ENCODE measurements at regions not wholly inside any gene's neighbourhood (a gene's known extent, or its start where the extent isn't known, plus 50 kb on each side); places are given as distances from the start of the nearest gene placed in this dataset.

GRCh38 chr4:188869581-188869980 is 730.3 kb downstream of the TRIML1 start:
- Mint-ChIP-seq H3K4me1 (ENCODE audit: unreplicated experiment) (peaks cover 3% of the 10 kb centered on the region), H3K4me3 (ENCODE audit: unreplicated experiment) (no peak overlapping the region), H3K36me3 (ENCODE audit: unreplicated experiment) (no peaks in the 10 kb centered on the region), H3K9me3 (ENCODE audit: unreplicated experiment) (peaks cover 4% of the 10 kb centered on the region), H3K27ac (ENCODE audit: unreplicated experiment) (no peak overlapping the region), H3K27me3 (ENCODE audit: unreplicated experiment) (no peaks in the 10 kb centered on the region)
- no peak for DNase-seq (ENCODE audit: extremely low spot score, unreplicated experiment)
- TF ChIP-seq CTCF (IDR thresholded peaks at IDR 0.05) = no peak

DNA sequence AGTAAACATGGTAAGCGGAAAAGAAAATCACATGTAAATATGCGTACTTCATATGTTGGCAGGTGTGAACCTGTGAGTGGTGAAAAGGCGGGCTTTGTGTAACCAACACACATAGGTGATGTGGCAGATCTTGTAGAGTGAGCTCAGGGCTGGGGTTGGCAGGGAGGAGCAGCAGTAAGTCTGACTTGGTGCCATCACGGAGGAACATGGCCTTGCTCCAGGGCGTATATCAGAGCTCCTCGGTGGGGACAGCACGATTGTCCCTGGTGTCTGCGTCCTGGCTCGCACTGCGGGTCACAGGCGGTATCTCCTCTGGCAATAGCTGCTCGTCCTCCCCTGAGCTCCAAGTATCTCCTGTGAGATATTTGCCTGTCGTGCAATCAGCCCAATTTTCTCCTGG is 733.6 kb downstream of the TRIML1 start:
- no peaks in the 10 kb centered on the region for H3K27me3 Mint-ChIP-seq (ENCODE audit: unreplicated experiment)
- no peak for TF ChIP-seq CTCF (IDR thresholded peaks at IDR 0.05)
- H3K4me1 Mint-ChIP-seq (ENCODE audit: unreplicated experiment) = peaks cover 3% of the 10 kb centered on the region
- H3K9me3 Mint-ChIP-seq (ENCODE audit: unreplicated experiment) = peaks cover 4% of the 10 kb centered on the region
- no peak for DNase-seq (ENCODE audit: extremely low spot score, unreplicated experiment)
- no peak overlapping the region for H3K4me3 Mint-ChIP-seq (ENCODE audit: unreplicated experiment)
- no peaks in the 10 kb centered on the region for H3K36me3 Mint-ChIP-seq (ENCODE audit: unreplicated experiment)
- no peak overlapping the region for H3K27ac Mint-ChIP-seq (ENCODE audit: unreplicated experiment)

DNA sequence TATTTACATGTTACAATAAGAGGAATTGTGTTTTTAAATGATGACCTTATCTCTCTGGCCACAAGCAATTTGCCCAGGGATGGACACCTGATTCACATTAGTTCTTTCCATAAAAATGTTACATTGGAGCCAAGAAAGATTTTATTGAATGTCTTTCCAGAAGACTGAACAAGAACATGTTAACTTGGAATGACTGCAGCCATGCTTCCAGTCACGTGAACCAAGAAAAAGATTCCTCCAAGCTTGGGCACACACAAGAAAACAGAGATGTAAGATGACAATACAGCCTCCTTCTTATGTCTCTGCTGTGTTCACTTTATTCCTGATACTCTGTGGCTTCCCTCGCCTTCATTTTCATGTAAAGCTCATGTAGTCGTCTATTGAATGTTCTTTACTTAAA is 737.6 kb downstream of the TRIML1 start:
- Mint-ChIP-seq H3K36me3 (ENCODE audit: unreplicated experiment) (no peaks in the 10 kb centered on the region), H3K4me1 (ENCODE audit: unreplicated experiment) (no peaks in the 10 kb centered on the region), H3K4me3 (ENCODE audit: unreplicated experiment) (no peak overlapping the region), H3K27me3 (ENCODE audit: unreplicated experiment) (no peaks in the 10 kb centered on the region), H3K27ac (ENCODE audit: unreplicated experiment) (no peak overlapping the region), H3K9me3 (ENCODE audit: unreplicated experiment) (peaks cover 4% of the 10 kb centered on the region)
- no peak for TF ChIP-seq CTCF (IDR thresholded peaks at IDR 0.05)
- DNase-seq (ENCODE audit: extremely low spot score, unreplicated experiment) = no peak

DNA sequence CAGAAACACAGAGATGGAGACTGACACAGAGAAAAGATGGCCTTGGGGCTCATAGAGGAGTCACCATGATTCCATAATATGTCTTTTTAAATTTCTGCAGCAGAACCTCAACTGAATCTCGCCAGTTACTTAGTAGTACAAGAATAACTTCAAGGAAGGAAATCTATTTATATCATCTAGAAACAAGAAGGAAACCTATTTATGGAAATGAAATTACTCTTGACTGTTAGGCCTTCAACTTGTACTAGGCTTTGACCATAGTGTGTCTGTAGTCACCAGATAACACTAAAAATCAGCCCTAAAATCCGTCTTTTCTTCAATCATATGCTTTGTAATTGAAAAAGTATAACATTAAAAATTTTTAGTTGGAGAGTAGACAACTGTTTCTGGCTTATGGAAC is 740.4 kb downstream of the TRIML1 start:
- Mint-ChIP-seq H3K27ac (ENCODE audit: unreplicated experiment) (no peak overlapping the region), H3K36me3 (ENCODE audit: unreplicated experiment) (no peaks in the 10 kb centered on the region), H3K27me3 (ENCODE audit: unreplicated experiment) (no peaks in the 10 kb centered on the region), H3K4me3 (ENCODE audit: unreplicated experiment) (no peak overlapping the region), H3K9me3 (ENCODE audit: unreplicated experiment) (no peaks in the 10 kb centered on the region), H3K4me1 (ENCODE audit: unreplicated experiment) (no peaks in the 10 kb centered on the region)
- DNase-seq (ENCODE audit: extremely low spot score, unreplicated experiment) = no peak
- no peak for TF ChIP-seq CTCF (IDR thresholded peaks at IDR 0.05)

- no peaks in the 10 kb centered on the region for H3K36me3 Mint-ChIP-seq (ENCODE audit: unreplicated experiment)
- no peak for DNase-seq (ENCODE audit: extremely low spot score, unreplicated experiment)
Observed at GRCh38 chr4:188887905-188888304, 748.7 kb downstream of the TRIML1 start.

More at GRCh38 chr4:188887905-188888304, 748.7 kb downstream of the TRIML1 start:
- no peak overlapping the region for H3K27ac Mint-ChIP-seq (ENCODE audit: unreplicated experiment)
- no peak overlapping the region for H3K4me3 Mint-ChIP-seq (ENCODE audit: unreplicated experiment)
- TF ChIP-seq CTCF (IDR thresholded peaks at IDR 0.05) = no peak
- H3K27me3 Mint-ChIP-seq (ENCODE audit: unreplicated experiment) = no peaks in the 10 kb centered on the region
- peaks cover 5% of the 10 kb centered on the region for H3K9me3 Mint-ChIP-seq (ENCODE audit: unreplicated experiment)
- no peaks in the 10 kb centered on the region for H3K4me1 Mint-ChIP-seq (ENCODE audit: unreplicated experiment)

Data from osteocyte (in vitro differentiated cells).